HEK293 (cell line): ENCODE measurements at regions not wholly inside any gene's neighbourhood (a gene's known extent, or its start where the extent isn't known, plus 50 kb on each side); places are given as distances from the start of the nearest gene placed in this dataset.
"Not testable (repeated sequence)": the region's sequence is repeated elsewhere in the genome, so short reads cannot be mapped to it uniquely, and the experiment has no call there.

ENCODE experiments used
- CTCF ChIP-seq: fragments of 450-650 bp; formaldehyde crosslinking; IDR thresholded peaks from 2 replicates; pipeline ENCODE4 v1.5.1; 2016; ENCODE audit warnings: missing biosample characterization, missing genetic modification characterization
- KLF17 ChIP-seq: fragments of 450-650 bp; formaldehyde crosslinking; IDR thresholded peaks from 2 replicates; pipeline ENCODE4 v1.5.1; 2016; ENCODE audit warnings: missing biosample characterization, missing genetic modification characterization
- REPIN1 ChIP-seq: fragments of 450-650 bp; formaldehyde crosslinking; IDR thresholded peaks from 2 replicates; pipeline ENCODE4 v1.5.1; 2017; ENCODE audit warnings: missing biosample characterization, missing genetic modification characterization, low read depth
- YY1 ChIP-seq: fragments of 450-650 bp; formaldehyde crosslinking; IDR thresholded peaks from 2 replicates; pipeline ENCODE4 v1.5.1; 2018; ENCODE audit warnings: missing biosample characterization, missing genetic modification characterization
- ZNF114 ChIP-seq: fragments of 450-650 bp; formaldehyde crosslinking; IDR thresholded peaks from 2 replicates; pipeline ENCODE4 v1.5.0; 2017; ENCODE audit warnings: missing biosample characterization, missing genetic modification characterization
- ZNF223 ChIP-seq: fragments of 450-650 bp; formaldehyde crosslinking; IDR thresholded peaks from 2 replicates; pipeline ENCODE4 v1.5.1; 2016; ENCODE audit warnings: missing biosample characterization, missing genetic modification characterization
- ZNF274 ChIP-seq, 2 experiments: fragments of 200-500 bp in 1 of 2; fragments of 450-650 bp in 1 of 2; sonication (Bioruptor generic) in 1 of 2; formaldehyde crosslinking in 1 of 2; IDR thresholded peaks; 2 replicates each; pipeline versions ENCODE4 v1.5.1 to v1.6.1; 2014 to 2016; ENCODE audit warnings: borderline replicate concordance in 1 of 2, inconsistent platforms in 1 of 2, low read length in 1 of 2, missing biosample characterization in 1 of 2, missing genetic modification characterization in 1 of 2
- ZNF561 ChIP-seq: fragments of 450-650 bp; IDR thresholded peaks from 2 replicates; pipeline ENCODE4 v1.5.1; 2018; ENCODE audit warnings: missing biosample characterization, missing genetic modification characterization, borderline replicate concordance
- ZNF670 ChIP-seq: fragments of 450-650 bp; formaldehyde crosslinking; IDR thresholded peaks from 2 replicates; pipeline ENCODE4 v1.5.1; 2016; ENCODE audit warnings: missing biosample characterization, missing genetic modification characterization, low read depth
- ZNF76 ChIP-seq: fragments of 450-650 bp; formaldehyde crosslinking; IDR thresholded peaks from 2 replicates; pipeline ENCODE4; 2016; ENCODE audit warnings: low read depth, missing biosample characterization, missing genetic modification characterization, borderline replicate concordance
- ZNF777 ChIP-seq: fragments of 450-650 bp; formaldehyde crosslinking; IDR thresholded peaks from 2 replicates; pipeline ENCODE4 v1.5.1; 2017; ENCODE audit warnings: missing biosample characterization, missing genetic modification characterization, borderline replicate concordance

- not testable (repeated sequence) for TF ChIP-seq ZNF76 (tag by site-specific recombination); CTCF (tag by site-specific recombination); ZNF223; ZNF114 (tag by site-specific recombination); KLF17 (tag by site-specific recombination); ZNF670 (tag by site-specific recombination); ZNF274 (IDR thresholded peaks at IDR 0.05; ENCODE audit: low read length); ZNF274 (tag by site-specific recombination; IDR thresholded peaks at IDR 0.05; ENCODE audit: borderline replicate concordance); ZNF561 (tag by site-specific recombination); REPIN1 (tag by site-specific recombination); YY1 (tag by site-specific recombination); ZNF777 (tag by site-specific recombination)
Measured at GRCh38 chr4:62491756-62492155, 1291.6 kb downstream of the ADGRL3 start.
